ENCODE measurements at regions not wholly inside any gene's neighbourhood (a gene's known extent, or its start where the extent isn't known, plus 50 kb on each side); places are given as distances from the start of the nearest gene placed in this dataset.

GRCh38 chr5:106985174-106985573, 685.6 kb downstream of the EFNA5 start:
- H4K91ac ChIP-seq (ENCODE audit: insufficient read depth, low read depth, low read length), result no peak overlapping the region
- no peak overlapping the region for H3K4ac ChIP-seq (ENCODE audit: low read depth, low read length)
- H3K4me1 ChIP-seq (ENCODE audit: control insufficient read depth, insufficient read depth, low read length), result no peaks in the 10 kb centered on the region
- no peak overlapping the region for H2AK9ac ChIP-seq (replicated peaks; ENCODE audit: low read depth, low read length, poor library complexity)
- H3K27me3 ChIP-seq (ENCODE audit: control insufficient read depth, insufficient read depth, low read length), result no peaks in the 10 kb centered on the region
- no peak overlapping the region for H2BK15ac ChIP-seq (ENCODE audit: low read depth, low read length)
- H3K79me1 ChIP-seq (ENCODE audit: low read depth in 1 of 2, low read length in 2 of 2), result no peaks in the 10 kb centered on the region
- in situ Hi-C loops (cut with MboI; ENCODE audit: low sequenced_read_pairs), result no loop called here
- ATAC-seq (ENCODE audit: low read depth), result no peak
- no peaks in the 10 kb centered on the region for H3K9me3 ChIP-seq (ENCODE audit: control insufficient read depth, insufficient read depth, low read length)
- DNase-seq, result no peak
- no peak overlapping the region for H4K8ac ChIP-seq (ENCODE audit: low read depth in 2 of 2, low read length in 2 of 2)
- TF ChIP-seq BHLHE40 (IDR thresholded peaks at IDR 0.05; ENCODE audit: low read depth, low read length) (no peak), MAZ (IDR thresholded peaks at IDR 0.05; ENCODE audit: borderline replicate concordance, low read depth, low read length) (no peak), CEBPB (IDR thresholded peaks at IDR 0.05; ENCODE audit: low read depth, low read length) (no peak), NFE2L2 (IDR thresholded peaks at IDR 0.05; ENCODE audit: low read depth, low read length) (no peak), MAFK (IDR thresholded peaks at IDR 0.05; ENCODE audit: low read depth, low read length) (no peak), RAD21 (IDR thresholded peaks at IDR 0.05; ENCODE audit: low read length) (no peak), MXI1 (IDR thresholded peaks at IDR 0.05; ENCODE audit: borderline replicate concordance, low read depth, low read length) (no peak), SMC3 (IDR thresholded peaks at IDR 0.05; ENCODE audit: low read depth, low read length) (no peak), ELK1 (IDR thresholded peaks at IDR 0.05; ENCODE audit: borderline replicate concordance, low read depth, low read length) (no peak), FOS (IDR thresholded peaks at IDR 0.05; ENCODE audit: low read depth, low read length) (no peak), RCOR1 (IDR thresholded peaks at IDR 0.05; ENCODE audit: insufficient replicate concordance, low read length) (no peak)
- intact Hi-C loops (cut with micrococcal nuclease), result no loop called here
- no peak overlapping the region for H2BK20ac ChIP-seq (ENCODE audit: low read depth, low read length)
- no peak overlapping the region for H3K18ac ChIP-seq (ENCODE audit: low read depth, low read length)
- no peak overlapping the region for H3K14ac ChIP-seq (replicated peaks; ENCODE audit: low read depth, low read length)
- no peak overlapping the region for H2AK5ac ChIP-seq (ENCODE audit: low read depth, low read length)
- H3K27ac ChIP-seq (ENCODE audit: insufficient read depth, low read length), result no peak overlapping the region
- no peak overlapping the region for H2BK120ac ChIP-seq (ENCODE audit: low read depth, low read length)
- POLR2A ChIA-PET (ENCODE audit: unreplicated experiment), result no interaction called here
- BruUV-seq (replicated peaks), result no TSS peak
- no peak overlapping the region for H3K56ac ChIP-seq (ENCODE audit: extremely low read depth, insufficient read depth, low read length)
- H3K4me2 ChIP-seq (ENCODE audit: low read depth, low read length), result no peak overlapping the region
- no peaks in the 10 kb centered on the region for H4K20me1 ChIP-seq (ENCODE audit: insufficient read depth, low read length)
- no peak overlapping the region for H2BK5ac ChIP-seq (ENCODE audit: low read depth, low read length, poor library complexity, severe bottlenecking)
- H3K4me3 ChIP-seq (ENCODE audit: insufficient read depth, low read depth, low read length), result no peak overlapping the region
- H3K36me3 ChIP-seq (ENCODE audit: control insufficient read depth, insufficient read depth, low read length), result no peaks in the 10 kb centered on the region
- 60% methylated on average over 1 of the region's 6 CpGs; no CpG with 5 or more reads in 1 of the 2 experiments for WGBS, 2 experiments (ENCODE audit: extremely low coverage in 2 of 2, insufficient read length in 1 of 2)
- dilution Hi-C loops (cut with HindIII; ENCODE audit: low sequenced_read_pairs, unreplicated experiment), result no loop called here
- no peak overlapping the region for H3K23ac ChIP-seq (ENCODE audit: low read depth, low read length)
- CTCF ChIA-PET, result no interaction called here
- no peak overlapping the region for H2AFZ ChIP-seq (replicated peaks; ENCODE audit: low read length, poor library complexity)
- H4K5ac ChIP-seq (ENCODE audit: low read depth, low read length), result no peak overlapping the region
- H3K9me1 ChIP-seq (ENCODE audit: insufficient read depth, low read length), result no peaks in the 10 kb centered on the region
- no peak overlapping the region for H3K9ac ChIP-seq (ENCODE audit: low read depth, low read length)

Data from IMR-90 (cell line).